ENCODE measurements at regions not wholly inside any gene's neighbourhood (a gene's known extent, or its start where the extent isn't known, plus 50 kb on each side); places are given as distances from the start of the nearest gene placed in this dataset.

DNA sequence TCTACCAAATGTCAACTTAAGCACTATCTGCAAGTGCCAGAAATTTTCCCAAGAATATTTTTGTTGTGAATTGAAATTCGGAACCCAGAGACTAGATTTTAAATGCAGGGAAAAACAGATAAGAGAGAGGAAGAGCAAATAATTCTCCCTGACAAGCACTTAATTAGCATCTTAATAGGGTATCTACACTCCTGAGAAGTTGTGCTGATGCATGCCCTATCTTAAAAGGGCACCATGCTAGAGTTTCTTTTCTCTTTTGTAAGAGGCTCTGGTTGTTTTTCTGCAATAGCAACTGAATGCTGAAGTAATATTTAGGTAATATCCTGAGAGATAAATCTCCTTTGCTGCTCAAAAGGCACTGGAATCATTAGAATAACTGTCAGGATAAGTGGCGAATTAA lies 139.9 kb upstream of the UGT8 start:
- H3K27me3 ChIP-seq (replicated peaks; ENCODE audit: control insufficient read depth, insufficient read depth, low read length): no peaks in the 10 kb centered on the region
- H3K9me3 ChIP-seq (ENCODE audit: control insufficient read depth, low read length): no peaks in the 10 kb centered on the region
- no peak for DNase-seq (ENCODE audit: low read depth)
- H3K4me3 ChIP-seq (ENCODE audit: low read length): no peak overlapping the region
- H3K36me3 ChIP-seq (ENCODE audit: control insufficient read depth, insufficient read depth, low read length, severe bottlenecking): no peaks in the 10 kb centered on the region
- no peak overlapping the region for H3K9ac ChIP-seq (ENCODE audit: low read length)
- H3K4me1 ChIP-seq (ENCODE audit: control insufficient read depth, insufficient read depth, low read length): no peaks in the 10 kb centered on the region

DNA sequence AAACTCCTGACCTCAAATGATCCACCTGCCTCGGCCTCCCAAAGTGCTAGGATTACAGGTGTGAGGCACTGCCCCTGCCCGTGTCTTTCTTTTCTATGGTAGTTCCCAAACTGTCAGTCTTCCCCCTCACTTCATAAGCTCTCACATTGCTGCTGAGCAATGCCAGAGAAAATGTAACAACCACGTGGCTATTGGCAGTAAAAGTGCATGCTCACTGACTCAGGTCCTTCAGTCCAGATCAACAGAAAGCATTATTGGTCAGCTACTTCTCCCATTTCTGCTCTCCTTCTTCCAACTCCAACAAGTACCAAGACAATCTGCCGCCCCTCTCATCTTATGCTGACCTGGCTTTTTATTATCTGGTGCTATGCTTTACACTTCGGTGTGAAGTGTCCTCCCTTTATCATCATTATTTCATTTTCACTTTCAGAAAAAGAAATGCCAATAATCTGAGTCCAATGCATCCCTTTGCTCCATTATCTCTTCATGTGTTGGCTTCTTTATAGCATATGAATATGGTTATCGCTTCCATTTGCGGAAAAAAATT lies 133.8 kb upstream of the UGT8 start:
- Histone ChIP-seq H3K4me1 (ENCODE audit: control insufficient read depth, insufficient read depth, low read length) (no peaks in the 10 kb centered on the region), H3K27me3 (replicated peaks; ENCODE audit: control insufficient read depth, insufficient read depth, low read length) (no peaks in the 10 kb centered on the region), H3K9ac (ENCODE audit: low read length) (no peak overlapping the region), H3K4me3 (ENCODE audit: low read length) (no peak overlapping the region), H3K36me3 (ENCODE audit: control insufficient read depth, insufficient read depth, low read length, severe bottlenecking) (no peaks in the 10 kb centered on the region), H3K9me3 (ENCODE audit: control insufficient read depth, low read length) (no peaks in the 10 kb centered on the region)
- DNase-seq (ENCODE audit: low read depth): no peak

- no peaks in the 10 kb centered on the region for H3K4me1 ChIP-seq (ENCODE audit: control insufficient read depth, insufficient read depth, low read length)
- no peak overlapping the region for H3K4me3 ChIP-seq (ENCODE audit: low read length)
- H3K9ac ChIP-seq (ENCODE audit: low read length): no peak overlapping the region
- H3K27me3 ChIP-seq (replicated peaks; ENCODE audit: control insufficient read depth, insufficient read depth, low read length): no peaks in the 10 kb centered on the region
- DNase-seq (ENCODE audit: low read depth): no peak
- H3K9me3 ChIP-seq (ENCODE audit: control insufficient read depth, low read length): no peaks in the 10 kb centered on the region
- H3K36me3 ChIP-seq (ENCODE audit: control insufficient read depth, insufficient read depth, low read length, severe bottlenecking): no peaks in the 10 kb centered on the region
Observed at GRCh38 chr4:114465766-114466165, 132.8 kb upstream of the UGT8 start.

- no peaks in the 10 kb centered on the region for H3K4me1 ChIP-seq (ENCODE audit: control insufficient read depth, insufficient read depth, low read length)
- no peaks in the 10 kb centered on the region for H3K27me3 ChIP-seq (replicated peaks; ENCODE audit: control insufficient read depth, insufficient read depth, low read length)
- no peak overlapping the region for H3K4me3 ChIP-seq (ENCODE audit: low read length)
- DNase-seq (ENCODE audit: low read depth): no peak
- H3K9ac ChIP-seq (ENCODE audit: low read length): no peak overlapping the region
- H3K36me3 ChIP-seq (ENCODE audit: control insufficient read depth, insufficient read depth, low read length, severe bottlenecking): no peaks in the 10 kb centered on the region
- no peaks in the 10 kb centered on the region for H3K9me3 ChIP-seq (ENCODE audit: control insufficient read depth, low read length)
Observed at GRCh38 chr4:114466299-114466698, 132.3 kb upstream of the UGT8 start.

GRCh38 chr4:114472269-114473032 lies 126.2 kb upstream of the UGT8 start:
- Histone ChIP-seq H3K9ac (ENCODE audit: low read length) (no peak overlapping the region), H3K9me3 (ENCODE audit: control insufficient read depth, low read length) (no peaks in the 10 kb centered on the region), H3K4me1 (ENCODE audit: control insufficient read depth, insufficient read depth, low read length) (no peaks in the 10 kb centered on the region), H3K36me3 (ENCODE audit: control insufficient read depth, insufficient read depth, low read length, severe bottlenecking) (no peaks in the 10 kb centered on the region), H3K27me3 (replicated peaks; ENCODE audit: control insufficient read depth, insufficient read depth, low read length) (no peaks in the 10 kb centered on the region), H3K4me3 (ENCODE audit: low read length) (no peak overlapping the region)
- DNase-seq (ENCODE audit: low read depth): no peak

- no peak overlapping the region for H3K9ac ChIP-seq (ENCODE audit: low read length)
- H3K4me3 ChIP-seq (ENCODE audit: low read length): no peak overlapping the region
- DNase-seq (ENCODE audit: low read depth): no peak
- H3K36me3 ChIP-seq (ENCODE audit: control insufficient read depth, insufficient read depth, low read length, severe bottlenecking): no peaks in the 10 kb centered on the region
- H3K4me1 ChIP-seq (ENCODE audit: control insufficient read depth, insufficient read depth, low read length): no peaks in the 10 kb centered on the region
- H3K27me3 ChIP-seq (replicated peaks; ENCODE audit: control insufficient read depth, insufficient read depth, low read length): no peaks in the 10 kb centered on the region
- no peaks in the 10 kb centered on the region for H3K9me3 ChIP-seq (ENCODE audit: control insufficient read depth, low read length)
Observed at GRCh38 chr4:114474188-114474800, 124.3 kb upstream of the UGT8 start.

- DNase-seq (ENCODE audit: low read depth): no peak
- H3K4me3 ChIP-seq (ENCODE audit: low read length): no peak overlapping the region
- no peaks in the 10 kb centered on the region for H3K9me3 ChIP-seq (ENCODE audit: control insufficient read depth, low read length)
- no peaks in the 10 kb centered on the region for H3K27me3 ChIP-seq (replicated peaks; ENCODE audit: control insufficient read depth, insufficient read depth, low read length)
- no peaks in the 10 kb centered on the region for H3K4me1 ChIP-seq (ENCODE audit: control insufficient read depth, insufficient read depth, low read length)
- no peak overlapping the region for H3K9ac ChIP-seq (ENCODE audit: low read length)
- no peaks in the 10 kb centered on the region for H3K36me3 ChIP-seq (ENCODE audit: control insufficient read depth, insufficient read depth, low read length, severe bottlenecking)
Observed at GRCh38 chr4:114476310-114476709, 122.3 kb upstream of the UGT8 start.

DNA sequence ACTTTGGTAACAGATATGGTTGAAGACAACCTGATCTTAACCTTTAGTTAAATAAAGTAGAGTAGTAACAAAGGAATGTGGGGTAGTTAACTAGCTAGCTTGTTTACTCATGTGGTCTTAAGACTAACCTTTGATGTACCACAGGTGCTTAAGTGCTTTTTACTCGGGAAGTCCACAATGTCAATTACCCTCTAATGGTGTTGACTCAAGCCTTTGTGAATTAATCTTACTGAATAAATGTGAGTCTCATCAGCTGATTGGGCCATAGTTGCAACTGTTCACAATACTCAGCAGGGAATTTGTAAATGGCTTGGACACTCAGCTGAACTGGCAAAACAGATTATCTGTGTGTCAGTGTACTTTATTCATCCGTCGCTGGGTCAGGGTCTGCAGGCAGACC lies 119.0 kb upstream of the UGT8 start:
- no peaks in the 10 kb centered on the region for H3K9me3 ChIP-seq (ENCODE audit: control insufficient read depth, low read length)
- no peaks in the 10 kb centered on the region for H3K4me1 ChIP-seq (ENCODE audit: control insufficient read depth, insufficient read depth, low read length)
- no peaks in the 10 kb centered on the region for H3K36me3 ChIP-seq (ENCODE audit: control insufficient read depth, insufficient read depth, low read length, severe bottlenecking)
- DNase-seq (ENCODE audit: low read depth): no peak
- no peak overlapping the region for H3K4me3 ChIP-seq (ENCODE audit: low read length)
- H3K27me3 ChIP-seq (replicated peaks; ENCODE audit: control insufficient read depth, insufficient read depth, low read length): no peaks in the 10 kb centered on the region
- H3K9ac ChIP-seq (ENCODE audit: low read length): no peak overlapping the region

GRCh38 chr4:114481856-114482255 lies 116.8 kb upstream of the UGT8 start:
- no peak overlapping the region for H3K9ac ChIP-seq (ENCODE audit: low read length)
- no peaks in the 10 kb centered on the region for H3K9me3 ChIP-seq (ENCODE audit: control insufficient read depth, low read length)
- no peaks in the 10 kb centered on the region for H3K4me1 ChIP-seq (ENCODE audit: control insufficient read depth, insufficient read depth, low read length)
- no peaks in the 10 kb centered on the region for H3K27me3 ChIP-seq (replicated peaks; ENCODE audit: control insufficient read depth, insufficient read depth, low read length)
- DNase-seq (ENCODE audit: low read depth): no peak
- no peak overlapping the region for H3K4me3 ChIP-seq (ENCODE audit: low read length)
- no peaks in the 10 kb centered on the region for H3K36me3 ChIP-seq (ENCODE audit: control insufficient read depth, insufficient read depth, low read length, severe bottlenecking)

GRCh38 chr4:114487101-114487500 lies 111.5 kb upstream of the UGT8 start:
- H3K4me1 ChIP-seq (ENCODE audit: control insufficient read depth, insufficient read depth, low read length): no peaks in the 10 kb centered on the region
- no peak overlapping the region for H3K9ac ChIP-seq (ENCODE audit: low read length)
- no peaks in the 10 kb centered on the region for H3K27me3 ChIP-seq (replicated peaks; ENCODE audit: control insufficient read depth, insufficient read depth, low read length)
- no peaks in the 10 kb centered on the region for H3K36me3 ChIP-seq (ENCODE audit: control insufficient read depth, insufficient read depth, low read length, severe bottlenecking)
- DNase-seq (ENCODE audit: low read depth): no peak
- H3K4me3 ChIP-seq (ENCODE audit: low read length): no peak overlapping the region
- no peaks in the 10 kb centered on the region for H3K9me3 ChIP-seq (ENCODE audit: control insufficient read depth, low read length)

DNA sequence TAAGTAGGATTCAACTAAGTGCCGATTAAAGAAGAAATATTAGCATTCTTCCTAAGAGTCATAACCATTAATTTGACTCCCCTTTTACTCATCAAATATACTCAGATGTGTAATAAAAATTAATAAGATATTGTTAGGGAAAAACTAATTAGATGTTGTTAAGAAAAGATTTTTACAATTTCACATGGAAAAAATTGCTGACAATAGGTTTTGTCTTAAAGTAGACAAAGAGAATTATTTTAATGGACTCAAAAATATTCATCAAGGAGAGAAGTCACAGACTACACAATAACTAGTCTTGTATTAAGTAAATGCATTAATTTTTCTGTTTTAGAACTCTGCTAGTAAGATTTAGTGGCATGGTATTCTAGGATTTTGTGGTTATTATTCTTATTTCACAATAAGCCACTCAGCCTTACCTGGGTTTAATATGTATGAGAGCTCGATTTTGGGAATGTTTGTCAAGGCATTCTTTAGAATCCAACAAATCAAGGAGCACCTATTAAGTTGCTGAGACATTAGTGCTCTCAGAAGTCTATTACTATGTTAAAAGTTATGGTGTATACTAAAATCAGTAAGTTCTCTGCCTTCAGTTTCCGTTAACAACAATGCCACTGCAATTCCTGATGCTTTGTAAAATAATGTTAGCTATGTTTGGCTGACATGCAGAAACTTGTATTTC lies 110.2 kb upstream of the UGT8 start:
- H3K36me3 ChIP-seq (ENCODE audit: control insufficient read depth, insufficient read depth, low read length, severe bottlenecking): no peaks in the 10 kb centered on the region
- no peak overlapping the region for H3K9ac ChIP-seq (ENCODE audit: low read length)
- no peak overlapping the region for H3K4me3 ChIP-seq (ENCODE audit: low read length)
- peak; percentile 1 for DNase-seq (ENCODE audit: low read depth)
- no peaks in the 10 kb centered on the region for H3K4me1 ChIP-seq (ENCODE audit: control insufficient read depth, insufficient read depth, low read length)
- no peaks in the 10 kb centered on the region for H3K9me3 ChIP-seq (ENCODE audit: control insufficient read depth, low read length)
- no peaks in the 10 kb centered on the region for H3K27me3 ChIP-seq (replicated peaks; ENCODE audit: control insufficient read depth, insufficient read depth, low read length)
